Kidney tubule cell (primary cell): ENCODE measurements at regions not wholly inside any gene's neighbourhood (a gene's known extent, or its start where the extent isn't known, plus 50 kb on each side); places are given as distances from the start of the nearest gene placed in this dataset.

Experiments used
- DNase-seq: peaks from one replicate; pipeline ENCODE4 v3.0.0-alpha.2; 2018; ENCODE audit warnings: low spot score

DNA sequence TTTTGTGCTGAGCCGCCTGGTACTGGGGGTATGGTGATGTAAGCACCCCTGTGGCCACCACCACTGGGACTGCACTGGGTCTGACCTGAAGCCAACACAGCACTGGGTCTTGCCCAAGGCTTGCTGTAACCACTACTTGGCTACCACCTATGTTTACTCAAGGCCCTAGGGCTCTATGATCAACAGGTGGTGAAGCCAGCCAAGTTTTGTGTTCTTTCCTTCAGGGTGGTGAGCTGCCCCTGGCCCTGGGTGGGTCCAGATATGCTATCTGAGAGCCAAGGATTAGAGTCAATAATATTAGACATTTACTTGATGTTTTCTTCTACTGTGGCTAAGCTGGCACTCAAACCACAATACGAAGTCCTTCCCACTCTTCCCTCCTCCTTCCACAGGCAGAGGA lies 55.1 kb upstream of the PAGE4 start:
- DNase-seq, result no peak

- DNase-seq, result no peak
These were observed 61.9 kb upstream of the PAGE4 start for GRCh38 chrX:49767236-49767635.

- no peak for DNase-seq
These were observed 66.5 kb upstream of the PAGE1 start for GRCh38 chrX:49762175-49762720.

GRCh38 chrX:49761481-49761880 lies 65.7 kb upstream of the PAGE1 start:
- peak; percentile 24 for DNase-seq

GRCh38 chrX:49760290-49760890 lies 64.6 kb upstream of the PAGE1 start:
- no peak for DNase-seq

- DNase-seq, result no peak
These were observed 60.9 kb upstream of the PAGE1 start for GRCh38 chrX:49756692-49757091.

- peak; percentile 39 for DNase-seq
These were observed 58.6 kb upstream of the PAGE1 start for GRCh38 chrX:49754233-49754857.

DNA sequence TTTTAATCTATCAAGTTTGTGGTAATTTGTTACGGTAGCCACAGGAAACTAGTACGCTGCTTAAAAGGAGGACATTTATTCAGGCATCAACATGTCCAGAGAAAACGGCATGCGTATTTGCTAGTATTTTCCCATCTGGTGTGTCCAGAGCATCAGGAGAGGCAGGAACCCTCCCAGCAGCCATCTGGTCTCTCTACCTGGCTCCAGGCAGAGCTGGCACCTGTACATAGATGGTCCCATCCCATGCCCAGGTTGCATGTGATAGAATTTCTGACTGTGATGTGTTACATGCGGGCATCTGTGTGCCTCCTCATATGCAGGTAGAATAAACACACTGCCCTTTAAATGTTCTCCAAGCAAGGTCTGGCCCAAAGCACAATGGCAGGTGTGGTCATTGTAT lies 57.9 kb upstream of the PAGE1 start:
- no peak for DNase-seq

- DNase-seq, result no peak
These were observed 52.6 kb upstream of the PAGE1 start for GRCh38 chrX:49748211-49748956.

DNA sequence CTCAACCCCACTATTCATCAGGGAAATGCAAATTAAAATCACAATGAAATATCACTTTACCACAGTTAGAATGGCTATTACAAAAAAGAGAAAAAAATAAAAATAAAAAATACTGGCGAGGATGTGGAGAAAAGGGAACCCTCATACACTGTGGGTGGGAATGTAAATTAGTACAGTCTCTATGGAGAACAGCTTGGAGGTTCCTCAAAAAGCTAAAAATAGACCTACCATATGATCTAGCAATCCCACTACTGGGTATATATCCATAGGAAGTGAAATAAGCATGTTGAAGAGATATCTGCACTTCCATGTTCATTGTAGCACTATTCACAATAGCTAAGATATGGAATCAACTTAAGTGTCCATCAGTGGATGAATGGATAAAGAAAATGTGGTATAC lies 50.5 kb upstream of the PAGE1 start:
- DNase-seq, result no peak
